OCI-LY3 (cell line): ENCODE measurements at regions not wholly inside any gene's neighbourhood (a gene's known extent, or its start where the extent isn't known, plus 50 kb on each side); places are given as distances from the start of the nearest gene placed in this dataset.

ENCODE experiments used
- H2AFZ ChIP-seq: fragments of 200-600, 300-600 bp; shearing (Covaris generic); 2 replicates; pipeline ENCODE4 v1.6.0; 2014; ENCODE audit warnings: antibody characterized with exemption, low read depth, low read length
- H3K27ac ChIP-seq: fragments of 200-600, 300-600 bp; sonication (generic); 2 replicates; pipeline ENCODE4 v1.5.1; 2014; ENCODE audit warnings: mild to moderate bottlenecking, low read length, moderate library complexity, mixed read lengths
- H3K27me3 ChIP-seq: fragments of 200-600, 300-600 bp; sonication (generic); 2 replicates; pipeline ENCODE4 v1.6.1; 2014; ENCODE audit warnings: low read depth, low read length, mixed read lengths
- H3K36me3 ChIP-seq: fragments of 200-600, 300-600 bp; sonication (generic); replicated peaks from 2 replicates; pipeline ENCODE3; 2014; ENCODE audit warnings: low read depth, low read length, mixed read lengths
- H3K4me1 ChIP-seq: fragments of 300-600, 200-600 bp; sonication (generic); 2 replicates; pipeline ENCODE4 v1.6.1; 2014; ENCODE audit warnings: low read length, mixed read lengths
- H3K4me2 ChIP-seq: fragments of 200-600, 300-600 bp; sonication (generic); 2 replicates; pipeline ENCODE4 v1.6.1; 2014; ENCODE audit warnings: low read length, mixed read lengths
- H3K4me3 ChIP-seq: fragments of 300-600, 200-600 bp; sonication (generic); 2 replicates; pipeline ENCODE4 v1.5.1; 2014; ENCODE audit warnings: antibody characterized with exemption, mild to moderate bottlenecking, low read length, moderate library complexity
- H3K79me2 ChIP-seq: fragments of 300-600, 200-600 bp; shearing (Covaris generic); 2 replicates; pipeline ENCODE4 v1.6.1; 2014; ENCODE audit warnings: mild to moderate bottlenecking, low read length, mixed read lengths
- H3K9ac ChIP-seq: fragments of 300-600, 200-600 bp; shearing (Covaris generic); 2 replicates; pipeline ENCODE4 v1.6.0; 2014; ENCODE audit warnings: mild to moderate bottlenecking, low read length, moderate library complexity
- H3K9me3 ChIP-seq: fragments of 200-600, 300-600 bp; shearing (Covaris generic); 2 replicates; pipeline ENCODE4 v1.6.1; 2014; ENCODE audit warnings: low read length, mixed read lengths; ENCODE audit not compliant: insufficient read depth
- H4K20me1 ChIP-seq: fragments of 200-600, 300-600 bp; sonication (generic); 2 replicates; pipeline ENCODE4 v1.6.1; 2016; ENCODE audit warnings: low read length, mixed read lengths; ENCODE audit not compliant: insufficient read depth
- EZH2phosphoT487 ChIP-seq: fragments of 200-600 bp; shearing (Covaris generic); IDR thresholded peaks from 2 replicates; pipeline ENCODE4 v1.6.1; 2018; ENCODE audit warnings: antibody characterized with exemption, mixed run types, low read depth
- TF ChIP-seq, protein P1 (sequence below): fragments of 200-600, 300-600 bp; sonication (generic); IDR thresholded peaks from 2 replicates; pipeline ENCODE4 v1.5.1; 2014; ENCODE audit warnings: antibody characterized with exemption, low read length, low read depth

DNA sequence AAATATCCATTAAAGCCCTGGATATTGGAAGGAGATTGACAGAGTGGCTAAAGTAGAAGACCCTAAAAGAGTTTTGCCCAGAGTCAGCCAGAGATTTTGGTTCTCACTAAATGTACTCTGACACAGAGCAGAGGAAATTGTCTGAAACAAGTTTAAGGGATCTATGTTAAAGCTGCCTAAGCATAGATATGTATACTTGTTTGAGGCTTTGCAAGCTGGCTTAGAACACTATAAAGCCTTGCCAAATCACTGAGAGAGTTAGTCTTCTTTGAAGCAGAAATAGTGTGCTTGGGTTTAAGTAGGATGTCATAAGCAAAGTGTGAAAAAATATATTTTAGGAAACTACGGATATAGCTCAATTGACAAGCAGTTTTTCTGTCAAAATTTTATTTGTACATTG is 653.5 kb downstream of the FSCB start:
- Histone ChIP-seq H3K27ac (no peak overlapping the region), H3K4me3 (no peak overlapping the region), H3K9me3 (no peaks in the 10 kb centered on the region), H3K36me3 (no peaks in the 10 kb centered on the region), H3K4me2 (no peak overlapping the region), H3K27me3 (no peaks in the 10 kb centered on the region), H2AFZ (no peak overlapping the region), H3K79me2 (no peaks in the 10 kb centered on the region), H3K9ac (no peak overlapping the region), H4K20me1 (no peaks in the 10 kb centered on the region), H3K4me1 (no peaks in the 10 kb centered on the region)
- TF ChIP-seq EZH2phosphoT487 = no peak
- TF ChIP-seq, protein P1, sequence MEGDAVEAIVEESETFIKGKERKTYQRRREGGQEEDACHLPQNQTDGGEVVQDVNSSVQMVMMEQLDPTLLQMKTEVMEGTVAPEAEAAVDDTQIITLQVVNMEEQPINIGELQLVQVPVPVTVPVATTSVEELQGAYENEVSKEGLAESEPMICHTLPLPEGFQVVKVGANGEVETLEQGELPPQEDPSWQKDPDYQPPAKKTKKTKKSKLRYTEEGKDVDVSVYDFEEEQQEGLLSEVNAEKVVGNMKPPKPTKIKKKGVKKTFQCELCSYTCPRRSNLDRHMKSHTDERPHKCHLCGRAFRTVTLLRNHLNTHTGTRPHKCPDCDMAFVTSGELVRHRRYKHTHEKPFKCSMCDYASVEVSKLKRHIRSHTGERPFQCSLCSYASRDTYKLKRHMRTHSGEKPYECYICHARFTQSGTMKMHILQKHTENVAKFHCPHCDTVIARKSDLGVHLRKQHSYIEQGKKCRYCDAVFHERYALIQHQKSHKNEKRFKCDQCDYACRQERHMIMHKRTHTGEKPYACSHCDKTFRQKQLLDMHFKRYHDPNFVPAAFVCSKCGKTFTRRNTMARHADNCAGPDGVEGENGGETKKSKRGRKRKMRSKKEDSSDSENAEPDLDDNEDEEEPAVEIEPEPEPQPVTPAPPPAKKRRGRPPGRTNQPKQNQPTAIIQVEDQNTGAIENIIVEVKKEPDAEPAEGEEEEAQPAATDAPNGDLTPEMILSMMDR = no peak

DNA sequence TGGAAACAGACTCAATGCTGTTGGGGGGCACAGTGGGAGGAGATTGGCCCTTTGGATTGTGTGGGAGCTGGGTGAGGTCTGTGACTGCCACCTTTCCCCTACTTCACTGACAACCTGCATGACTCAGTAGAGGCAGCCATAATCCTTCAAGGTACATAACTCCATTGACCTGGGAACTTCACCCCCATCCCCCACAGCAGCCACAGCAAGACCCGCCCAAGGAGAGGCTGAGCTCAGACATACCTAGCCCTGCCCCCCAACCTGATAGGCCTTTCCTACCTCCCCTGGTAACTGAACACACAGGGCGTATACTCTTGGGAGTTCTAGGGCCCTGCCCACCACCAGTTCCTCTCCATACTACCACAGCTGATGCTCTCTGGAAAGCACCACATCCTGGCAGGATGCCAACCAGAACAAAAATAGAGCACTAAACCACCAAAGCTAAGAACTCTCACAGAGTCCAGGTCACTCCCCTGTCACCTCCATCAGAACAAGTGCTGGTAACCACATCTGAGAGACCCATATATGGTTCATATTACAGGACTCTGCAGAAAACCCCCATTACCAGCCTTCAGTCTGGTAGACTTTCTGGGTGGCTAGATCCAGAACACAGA is 703.9 kb downstream of the FSCB start:
- Histone ChIP-seq H2AFZ (no peak overlapping the region), H3K36me3 (no peaks in the 10 kb centered on the region), H3K27ac (no peak overlapping the region), H4K20me1 (no peaks in the 10 kb centered on the region), H3K4me2 (no peak overlapping the region), H3K4me3 (no peak overlapping the region), H3K9me3 (no peaks in the 10 kb centered on the region), H3K79me2 (no peaks in the 10 kb centered on the region), H3K27me3 (no peaks in the 10 kb centered on the region), H3K9ac (no peak overlapping the region), H3K4me1 (no peaks in the 10 kb centered on the region)
- TF ChIP-seq, protein P1 = no peak
- no peak for TF ChIP-seq EZH2phosphoT487

DNA sequence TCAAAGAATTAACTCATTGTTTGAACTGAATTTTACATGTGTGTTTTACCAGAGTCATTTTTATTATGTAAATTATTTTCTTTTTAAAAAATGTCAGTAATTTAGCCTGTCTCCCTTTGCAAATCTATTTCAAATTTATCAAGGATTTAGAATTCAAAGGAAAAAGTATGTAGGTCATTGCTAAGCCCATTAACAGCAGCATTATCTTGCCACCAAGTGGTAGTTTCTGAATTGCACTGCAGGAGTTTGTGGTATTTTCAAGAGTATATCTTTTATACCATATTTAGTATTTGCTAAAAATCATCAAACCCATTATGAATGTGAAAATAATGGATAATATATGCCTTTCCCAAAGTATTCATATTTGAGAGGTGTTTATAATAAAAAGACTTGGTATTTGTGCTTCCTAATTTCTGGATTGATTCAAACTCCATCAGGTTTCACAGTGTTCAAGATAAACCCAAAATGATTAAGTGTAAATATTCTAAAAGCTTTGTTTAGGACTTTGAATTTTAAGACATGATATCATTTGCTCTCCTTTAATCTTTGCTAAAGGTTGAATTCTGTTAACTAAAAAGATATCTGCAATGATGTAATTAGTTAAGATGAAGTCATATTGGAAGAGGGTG is 711.4 kb downstream of the FSCB start:
- H2AFZ ChIP-seq = no peak overlapping the region
- no peaks in the 10 kb centered on the region for H3K27me3 ChIP-seq
- no peaks in the 10 kb centered on the region for H3K9me3 ChIP-seq
- no peaks in the 10 kb centered on the region for H3K36me3 ChIP-seq
- H3K27ac ChIP-seq = no peak overlapping the region
- H3K9ac ChIP-seq = no peak overlapping the region
- H4K20me1 ChIP-seq = no peaks in the 10 kb centered on the region
- no peak overlapping the region for H3K4me3 ChIP-seq
- no peak for TF ChIP-seq EZH2phosphoT487
- TF ChIP-seq, protein P1 = peak; percentile 57
- no peaks in the 10 kb centered on the region for H3K79me2 ChIP-seq
- H3K4me2 ChIP-seq = no peak overlapping the region
- H3K4me1 ChIP-seq = no peaks in the 10 kb centered on the region

DNA sequence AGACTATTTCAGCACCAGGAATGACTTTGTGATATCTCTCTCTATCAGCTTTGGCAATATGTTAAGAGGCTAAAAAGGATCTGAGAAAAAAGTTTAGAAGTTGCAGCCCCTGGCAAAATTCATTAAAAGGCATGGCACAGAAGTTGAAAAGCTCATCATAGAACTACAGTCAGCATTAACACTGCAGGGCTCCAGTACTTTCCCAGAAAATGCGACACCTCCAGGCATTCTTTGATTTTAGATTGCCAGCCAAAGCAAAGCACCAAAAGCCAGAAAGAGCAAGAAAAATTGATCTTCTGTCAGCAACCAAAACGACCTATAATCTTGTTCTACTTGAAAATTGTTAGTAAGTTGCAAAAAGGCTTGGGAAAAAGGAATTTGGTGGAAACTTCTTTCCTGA is 713.5 kb downstream of the FSCB start:
- Histone ChIP-seq H3K4me2 (no peak overlapping the region), H2AFZ (no peak overlapping the region), H3K27me3 (no peaks in the 10 kb centered on the region)

More for the DNA sequence above, 713.5 kb downstream of the FSCB start:
- Histone ChIP-seq H3K36me3 (no peaks in the 10 kb centered on the region), H3K4me3 (no peak overlapping the region), H3K79me2 (no peaks in the 10 kb centered on the region), H4K20me1 (no peaks in the 10 kb centered on the region), H3K9me3 (no peaks in the 10 kb centered on the region), H3K9ac (no peak overlapping the region), H3K4me1 (no peaks in the 10 kb centered on the region), H3K27ac (no peak overlapping the region)
- TF ChIP-seq, protein P1 = no peak
- no peak for TF ChIP-seq EZH2phosphoT487
